Fibroblast of lung (primary cell): ENCODE measurements at regions not wholly inside any gene's neighbourhood (a gene's known extent, or its start where the extent isn't known, plus 50 kb on each side); places are given as distances from the start of the nearest gene placed in this dataset.

Experiments
- CTCF ChIP-seq, 2 donors: IDR thresholded peaks in 1 of 2; conservative IDR thresholded peaks in 1 of 2; 1 replicate in 1 of 2; 2 replicates in 1 of 2; pipeline ENCODE4 v1.5.1; 2011 to 2012; ENCODE audit warnings: low read length in 2 of 2, control low read depth in 1 of 2, inconsistent platforms in 1 of 2, low read depth in 1 of 2, mild to moderate bottlenecking in 1 of 2
- EZH2 ChIP-seq: IDR thresholded peaks from 2 replicates; pipeline ENCODE4 v1.5.1; 2012; ENCODE audit warnings: low read length, control low read depth, mild to moderate bottlenecking; ENCODE audit errors: missing control alignments

- no peak for TF ChIP-seq CTCF (conservative IDR thresholded peaks at IDR 0.05 in 1 of 2, IDR thresholded peaks at IDR 0.05 in 1 of 2; ENCODE audit: low read depth in 1 of 2, low read length in 2 of 2)
- no peak for TF ChIP-seq EZH2
These were observed 564.6 kb downstream of the C12orf50 start for GRCh38 chr12:87464565-87464964.
